GM23338 (cell line): ENCODE measurements at regions not wholly inside any gene's neighbourhood (a gene's known extent, or its start where the extent isn't known, plus 50 kb on each side); places are given as distances from the start of the nearest gene placed in this dataset.

ENCODE experiments used
- CREB1 ChIP-seq: fragments of 250-450 bp; sonication (Bioruptor Pico); IDR thresholded peaks from 2 replicates; pipeline ENCODE4 v1.5.0; 2020; ENCODE audit warnings: low read depth, mild to moderate bottlenecking, moderate library complexity
- CTCF ChIP-seq, 2 experiments: fragments of 200-600 bp in 1 of 2; sonication (generic) in 1 of 2; conservative IDR thresholded peaks; 2 replicates each; pipeline versions ENCODE4 v1.5.1 to v1.6.1; 2016 to 2017; ENCODE audit warnings: antibody characterized with exemption in 2 of 2, low read depth in 2 of 2, mild to moderate bottlenecking in 2 of 2, moderate library complexity in 1 of 2
- EZH2 ChIP-seq: fragments of 200-600 bp; sonication (generic); IDR thresholded peaks from one replicate; pipeline ENCODE4 v1.8.0; 2017; ENCODE audit warnings: antibody characterized with exemption, mild to moderate bottlenecking, low read depth; ENCODE audit not compliant: unreplicated experiment
- EZH2phosphoT487 ChIP-seq: fragments of 200-600 bp; sonication (generic); IDR thresholded peaks from one replicate; pipeline ENCODE4 v1.8.1; 2018; ENCODE audit warnings: antibody characterized with exemption; ENCODE audit not compliant: unreplicated experiment
- NANOG ChIP-seq: IDR thresholded peaks from 2 replicates; pipeline ENCODE4 v1.6.1; 2016; ENCODE audit warnings: antibody characterized with exemption, borderline replicate concordance
- POLR2AphosphoS5 ChIP-seq: IDR thresholded peaks from 2 replicates; pipeline ENCODE4 v1.6.1; 2016; ENCODE audit warnings: antibody characterized with exemption, low read depth
- REST ChIP-seq: IDR thresholded peaks from one replicate; pipeline ENCODE4 v1.6.1; 2018; ENCODE audit warnings: antibody characterized with exemption; ENCODE audit not compliant: unreplicated experiment
- STAT1 ChIP-seq: IDR thresholded peaks from one replicate; pipeline ENCODE4 v1.6.1; 2016; ENCODE audit warnings: antibody characterized with exemption; ENCODE audit not compliant: unreplicated experiment
- ZNF114 ChIP-seq: fragments of 250-450 bp; sonication (Bioruptor Pico); IDR thresholded peaks from 2 replicates; pipeline ENCODE4 v1.5.0; 2020; ENCODE audit warnings: mild to moderate bottlenecking, moderate library complexity
- ZNF331 ChIP-seq: fragments of 250-450 bp; sonication (Bioruptor Pico); IDR thresholded peaks from 2 replicates; pipeline ENCODE4 v1.5.0; 2020; ENCODE audit warnings: low read depth, mild to moderate bottlenecking, moderate library complexity

DNA sequence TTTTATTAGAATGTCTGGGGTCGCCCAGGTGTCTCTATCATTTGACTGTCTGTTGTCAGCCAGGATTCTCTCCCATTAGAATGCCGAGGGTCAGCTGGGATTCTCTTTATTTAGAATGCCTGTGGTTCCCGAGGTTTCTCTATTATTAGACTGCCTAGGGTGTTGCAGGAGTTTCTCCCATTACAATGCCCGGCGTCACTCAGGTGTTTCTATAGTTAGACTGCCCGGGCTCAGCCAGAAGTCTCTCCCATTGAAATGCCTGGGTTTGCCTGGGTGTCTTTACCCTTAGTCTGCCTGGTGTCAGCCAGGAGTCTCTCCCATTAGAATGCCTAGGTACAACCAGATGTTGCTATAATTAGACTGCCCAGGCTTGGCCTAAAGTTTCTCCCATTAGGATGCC is 2252.0 kb downstream of the TP53TG3F start:
- no peak for TF ChIP-seq CTCF (conservative IDR thresholded peaks at IDR 0.05; ENCODE audit: low read depth in 2 of 2)
- no peak for TF ChIP-seq CREB1 (CRISPR knock-in tag)
- TF ChIP-seq STAT1 = no peak
- no peak for TF ChIP-seq POLR2AphosphoS5
- TF ChIP-seq EZH2 = no peak
- no peak for TF ChIP-seq REST
- no peak for TF ChIP-seq ZNF114 (CRISPR knock-in tag)
- no peak for TF ChIP-seq NANOG
- no peak for TF ChIP-seq EZH2phosphoT487
- no peak for TF ChIP-seq ZNF331 (CRISPR knock-in tag)
